Liver (tissue), 3 donors: ENCODE measurements at regions not wholly inside any gene's neighbourhood (a gene's known extent, or its start where the extent isn't known, plus 50 kb on each side); places are given as distances from the start of the nearest gene placed in this dataset.

ENCODE experiments used
- JUND ChIP-seq, 2 donors: IDR thresholded peaks; 2 replicates each; pipeline ENCODE4 v1.6.1; 2016; ENCODE audit warnings: antibody characterized with exemption in 2 of 2
- MAX ChIP-seq: IDR thresholded peaks from 2 replicates; pipeline ENCODE4 v1.6.1; 2016; ENCODE audit warnings: antibody characterized with exemption
- TAF1 ChIP-seq: conservative IDR thresholded peaks from 2 replicates; pipeline ENCODE4 v1.6.1; 2016; ENCODE audit warnings: antibody characterized with exemption, mild to moderate bottlenecking
- YY1 ChIP-seq: IDR thresholded peaks from 2 replicates; pipeline ENCODE4 v1.6.1; 2016; ENCODE audit warnings: antibody characterized with exemption, mild to moderate bottlenecking
- ZBTB33 ChIP-seq: IDR thresholded peaks from 2 replicates; pipeline ENCODE4 v1.6.1; 2016; ENCODE audit warnings: antibody characterized with exemption
- TF ChIP-seq, protein P1 (sequence below): fragments of 150-350 bp; IDR thresholded peaks from 2 replicates; pipeline ENCODE4 v1.5.1; 2017; ENCODE audit warnings: improper control_type of control experiment, low read depth, low read length; ENCODE audit not compliant: missing input control
- TF ChIP-seq, protein P2 (sequence below): IDR thresholded peaks from 2 replicates; pipeline ENCODE4 v1.6.1; 2016; ENCODE audit warnings: antibody characterized with exemption
- TF ChIP-seq, protein P3 (sequence below): IDR thresholded peaks from 2 replicates; pipeline ENCODE4 v1.6.1; 2016; ENCODE audit warnings: antibody characterized with exemption, mild to moderate bottlenecking
- donor health status: healthy.
- donor health status: healthy.

DNA sequence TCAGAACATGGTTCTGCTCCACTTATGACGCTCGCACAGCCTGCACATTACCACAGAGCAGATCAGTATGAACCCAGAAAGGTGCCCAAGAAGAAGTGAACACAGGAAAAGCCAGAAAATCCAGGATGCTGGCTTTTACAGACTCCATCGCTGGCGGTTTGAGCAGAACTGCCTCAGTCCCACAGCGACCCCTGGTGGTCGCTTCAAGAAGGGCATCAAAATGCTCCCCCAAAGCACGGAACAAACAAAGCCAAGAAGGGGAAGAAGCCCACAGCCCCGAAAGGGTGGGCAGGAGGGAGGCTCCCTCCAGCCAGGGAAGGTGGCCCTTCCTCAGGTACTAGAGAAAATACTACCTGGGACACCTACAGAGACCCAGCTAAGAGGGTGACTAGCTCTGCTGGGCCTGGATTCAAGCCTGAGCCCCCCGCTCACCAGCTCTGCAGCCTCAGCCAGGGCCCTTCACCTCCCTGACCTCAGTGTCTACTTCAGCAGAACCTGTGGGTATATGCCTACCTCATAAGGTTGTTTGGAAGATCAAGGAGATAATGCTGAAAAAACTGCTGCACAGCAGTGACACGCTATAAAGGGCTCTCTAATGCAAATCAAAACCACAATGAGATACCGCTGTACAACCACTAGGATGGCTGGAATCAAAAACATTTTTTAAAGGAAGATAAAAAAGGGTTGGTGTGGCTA lies 98.1 kb downstream of the NCOR2 start:
- TF ChIP-seq TAF1 (no peak), ZBTB33 (no peak), YY1 (no peak), MAX (no peak), JUND (IDR thresholded peaks at IDR 0.05) (no peak)
- TF ChIP-seq, protein P1, sequence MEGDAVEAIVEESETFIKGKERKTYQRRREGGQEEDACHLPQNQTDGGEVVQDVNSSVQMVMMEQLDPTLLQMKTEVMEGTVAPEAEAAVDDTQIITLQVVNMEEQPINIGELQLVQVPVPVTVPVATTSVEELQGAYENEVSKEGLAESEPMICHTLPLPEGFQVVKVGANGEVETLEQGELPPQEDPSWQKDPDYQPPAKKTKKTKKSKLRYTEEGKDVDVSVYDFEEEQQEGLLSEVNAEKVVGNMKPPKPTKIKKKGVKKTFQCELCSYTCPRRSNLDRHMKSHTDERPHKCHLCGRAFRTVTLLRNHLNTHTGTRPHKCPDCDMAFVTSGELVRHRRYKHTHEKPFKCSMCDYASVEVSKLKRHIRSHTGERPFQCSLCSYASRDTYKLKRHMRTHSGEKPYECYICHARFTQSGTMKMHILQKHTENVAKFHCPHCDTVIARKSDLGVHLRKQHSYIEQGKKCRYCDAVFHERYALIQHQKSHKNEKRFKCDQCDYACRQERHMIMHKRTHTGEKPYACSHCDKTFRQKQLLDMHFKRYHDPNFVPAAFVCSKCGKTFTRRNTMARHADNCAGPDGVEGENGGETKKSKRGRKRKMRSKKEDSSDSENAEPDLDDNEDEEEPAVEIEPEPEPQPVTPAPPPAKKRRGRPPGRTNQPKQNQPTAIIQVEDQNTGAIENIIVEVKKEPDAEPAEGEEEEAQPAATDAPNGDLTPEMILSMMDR = peak; percentile 46
- TF ChIP-seq, protein P2, sequence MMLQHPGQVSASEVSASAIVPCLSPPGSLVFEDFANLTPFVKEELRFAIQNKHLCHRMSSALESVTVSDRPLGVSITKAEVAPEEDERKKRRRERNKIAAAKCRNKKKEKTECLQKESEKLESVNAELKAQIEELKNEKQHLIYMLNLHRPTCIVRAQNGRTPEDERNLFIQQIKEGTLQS = no peak
- TF ChIP-seq, protein P3, sequence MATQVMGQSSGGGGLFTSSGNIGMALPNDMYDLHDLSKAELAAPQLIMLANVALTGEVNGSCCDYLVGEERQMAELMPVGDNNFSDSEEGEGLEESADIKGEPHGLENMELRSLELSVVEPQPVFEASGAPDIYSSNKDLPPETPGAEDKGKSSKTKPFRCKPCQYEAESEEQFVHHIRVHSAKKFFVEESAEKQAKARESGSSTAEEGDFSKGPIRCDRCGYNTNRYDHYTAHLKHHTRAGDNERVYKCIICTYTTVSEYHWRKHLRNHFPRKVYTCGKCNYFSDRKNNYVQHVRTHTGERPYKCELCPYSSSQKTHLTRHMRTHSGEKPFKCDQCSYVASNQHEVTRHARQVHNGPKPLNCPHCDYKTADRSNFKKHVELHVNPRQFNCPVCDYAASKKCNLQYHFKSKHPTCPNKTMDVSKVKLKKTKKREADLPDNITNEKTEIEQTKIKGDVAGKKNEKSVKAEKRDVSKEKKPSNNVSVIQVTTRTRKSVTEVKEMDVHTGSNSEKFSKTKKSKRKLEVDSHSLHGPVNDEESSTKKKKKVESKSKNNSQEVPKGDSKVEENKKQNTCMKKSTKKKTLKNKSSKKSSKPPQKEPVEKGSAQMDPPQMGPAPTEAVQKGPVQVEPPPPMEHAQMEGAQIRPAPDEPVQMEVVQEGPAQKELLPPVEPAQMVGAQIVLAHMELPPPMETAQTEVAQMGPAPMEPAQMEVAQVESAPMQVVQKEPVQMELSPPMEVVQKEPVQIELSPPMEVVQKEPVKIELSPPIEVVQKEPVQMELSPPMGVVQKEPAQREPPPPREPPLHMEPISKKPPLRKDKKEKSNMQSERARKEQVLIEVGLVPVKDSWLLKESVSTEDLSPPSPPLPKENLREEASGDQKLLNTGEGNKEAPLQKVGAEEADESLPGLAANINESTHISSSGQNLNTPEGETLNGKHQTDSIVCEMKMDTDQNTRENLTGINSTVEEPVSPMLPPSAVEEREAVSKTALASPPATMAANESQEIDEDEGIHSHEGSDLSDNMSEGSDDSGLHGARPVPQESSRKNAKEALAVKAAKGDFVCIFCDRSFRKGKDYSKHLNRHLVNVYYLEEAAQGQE = no peak
